ENCODE measurements at regions not wholly inside any gene's neighbourhood (a gene's known extent, or its start where the extent isn't known, plus 50 kb on each side); places are given as distances from the start of the nearest gene placed in this dataset.

GRCh38 chr2:236516708-236517107 is 52.9 kb upstream of the ACKR3 start:
- no peak for TF ChIP-seq POLR2AphosphoS5 (IDR thresholded peaks at IDR 0.05)
- TF ChIP-seq, protein P1, sequence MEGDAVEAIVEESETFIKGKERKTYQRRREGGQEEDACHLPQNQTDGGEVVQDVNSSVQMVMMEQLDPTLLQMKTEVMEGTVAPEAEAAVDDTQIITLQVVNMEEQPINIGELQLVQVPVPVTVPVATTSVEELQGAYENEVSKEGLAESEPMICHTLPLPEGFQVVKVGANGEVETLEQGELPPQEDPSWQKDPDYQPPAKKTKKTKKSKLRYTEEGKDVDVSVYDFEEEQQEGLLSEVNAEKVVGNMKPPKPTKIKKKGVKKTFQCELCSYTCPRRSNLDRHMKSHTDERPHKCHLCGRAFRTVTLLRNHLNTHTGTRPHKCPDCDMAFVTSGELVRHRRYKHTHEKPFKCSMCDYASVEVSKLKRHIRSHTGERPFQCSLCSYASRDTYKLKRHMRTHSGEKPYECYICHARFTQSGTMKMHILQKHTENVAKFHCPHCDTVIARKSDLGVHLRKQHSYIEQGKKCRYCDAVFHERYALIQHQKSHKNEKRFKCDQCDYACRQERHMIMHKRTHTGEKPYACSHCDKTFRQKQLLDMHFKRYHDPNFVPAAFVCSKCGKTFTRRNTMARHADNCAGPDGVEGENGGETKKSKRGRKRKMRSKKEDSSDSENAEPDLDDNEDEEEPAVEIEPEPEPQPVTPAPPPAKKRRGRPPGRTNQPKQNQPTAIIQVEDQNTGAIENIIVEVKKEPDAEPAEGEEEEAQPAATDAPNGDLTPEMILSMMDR (IDR thresholded peaks at IDR 0.05): no peak

All from breast epithelium (tissue), 3 donors.